ENCODE measurements at regions not wholly inside any gene's neighbourhood (a gene's known extent, or its start where the extent isn't known, plus 50 kb on each side); places are given as distances from the start of the nearest gene placed in this dataset.
"Not testable (repeated sequence)": the region's sequence is repeated elsewhere in the genome, so short reads cannot be mapped to it uniquely, and the experiment has no call there.

GRCh38 chr7:142436601-142437000 lies 178.7 kb upstream of the PRSS58 start (continued):
- TF ChIP-seq ETS1 (IDR thresholded peaks at IDR 0.05) (no peak), JUNB (IDR thresholded peaks at IDR 0.05; ENCODE audit: unreplicated experiment) (no peak), NANOG (IDR thresholded peaks at IDR 0.05; ENCODE audit: borderline replicate concordance) (no peak)

- H3K4me3 Mint-ChIP-seq, H3K9me3 Mint-ChIP-seq: not testable (repeated sequence)
Observed at GRCh38 chr7:142435606-142436005, 177.7 kb upstream of the PRSS58 start.

GRCh38 chr7:142434666-142435167 lies 176.9 kb upstream of the PRSS58 start:
- no peak overlapping the region for H2AFZ ChIP-seq
- no peak for ATAC-seq
- no peak overlapping the region for H3K4me2 ChIP-seq
- H3K4me1 Mint-ChIP-seq: peaks cover 6% of the 10 kb centered on the region
- H3K27ac Mint-ChIP-seq: no peak overlapping the region
- H3K4me3 ChIP-seq: no peak overlapping the region
- peaks cover 6% of the 10 kb centered on the region for H3K27me3 Mint-ChIP-seq (ENCODE audit: insufficient read depth, low read depth, poor library complexity)
- no peaks in the 10 kb centered on the region for H3K4me1 ChIP-seq (ENCODE audit: insufficient read depth)
- H3K4me3 Mint-ChIP-seq: no peak overlapping the region
- H4K20me1 ChIP-seq (replicated peaks; ENCODE audit: insufficient read depth): no peaks in the 10 kb centered on the region
- no peaks in the 10 kb centered on the region for H3K9me3 Mint-ChIP-seq
- H3F3A ChIP-seq (replicated peaks; ENCODE audit: low read depth): no peaks in the 10 kb centered on the region
- no peaks in the 10 kb centered on the region for H3K36me3 ChIP-seq (ENCODE audit: insufficient read depth)
- no peak overlapping the region for H3K27ac ChIP-seq (ENCODE audit: low read depth)
- H3K36me3 Mint-ChIP-seq (ENCODE audit: low read depth): no peaks in the 10 kb centered on the region
- no peaks in the 10 kb centered on the region for H3K79me2 ChIP-seq (replicated peaks; ENCODE audit: insufficient read depth)
- H3K9me2 ChIP-seq (ENCODE audit: insufficient read depth): no peaks in the 10 kb centered on the region
- H3K27me3 ChIP-seq (ENCODE audit: insufficient read depth): no peaks in the 10 kb centered on the region
- no peak for DNase-seq (ENCODE audit: low spot score)
- no peak for TF ChIP-seq STAT1 (IDR thresholded peaks at IDR 0.05; ENCODE audit: unreplicated experiment)
- TF ChIP-seq REST (IDR thresholded peaks at IDR 0.05; ENCODE audit: unreplicated experiment): no peak
- no peak for TF ChIP-seq NANOG (IDR thresholded peaks at IDR 0.05; ENCODE audit: borderline replicate concordance)
- no peak for TF ChIP-seq EZH2 (IDR thresholded peaks at IDR 0.05; ENCODE audit: low read depth, unreplicated experiment)
- no peak for TF ChIP-seq POLR2AphosphoS5 (IDR thresholded peaks at IDR 0.05; ENCODE audit: low read depth)
- no peak for TF ChIP-seq JUNB (IDR thresholded peaks at IDR 0.05; ENCODE audit: unreplicated experiment)
- TF ChIP-seq ZNF331 (CRISPR knock-in tag; IDR thresholded peaks at IDR 0.05; ENCODE audit: low read depth): no peak
- no peak for TF ChIP-seq ETS1 (IDR thresholded peaks at IDR 0.05)
- TF ChIP-seq CREB1 (CRISPR knock-in tag; IDR thresholded peaks at IDR 0.05; ENCODE audit: low read depth): no peak
- no peak for TF ChIP-seq CTCF (conservative IDR thresholded peaks at IDR 0.05; ENCODE audit: low read depth in 2 of 2)
- no peak for TF ChIP-seq EZH2phosphoT487 (IDR thresholded peaks at IDR 0.05; ENCODE audit: unreplicated experiment)
- no peak for TF ChIP-seq ZNF114 (CRISPR knock-in tag; IDR thresholded peaks at IDR 0.05)

More at GRCh38 chr7:142435606-142436005, 177.7 kb upstream of the PRSS58 start:
- not testable (repeated sequence) for H3K9me2 ChIP-seq (ENCODE audit: insufficient read depth); H3K4me1 Mint-ChIP-seq; H3K27me3 ChIP-seq (ENCODE audit: insufficient read depth); H3K36me3 ChIP-seq (ENCODE audit: insufficient read depth); H3K27ac ChIP-seq (ENCODE audit: low read depth); H3K36me3 Mint-ChIP-seq (ENCODE audit: low read depth); H3K79me2 ChIP-seq (replicated peaks; ENCODE audit: insufficient read depth); DNase-seq (ENCODE audit: low spot score); H3K27me3 Mint-ChIP-seq (ENCODE audit: insufficient read depth, low read depth, poor library complexity); H3K4me1 ChIP-seq (ENCODE audit: insufficient read depth); ATAC-seq; H3K4me2 ChIP-seq; H4K20me1 ChIP-seq (replicated peaks; ENCODE audit: insufficient read depth); H3F3A ChIP-seq (replicated peaks; ENCODE audit: low read depth); H3K27ac Mint-ChIP-seq; H2AFZ ChIP-seq; H3K4me3 ChIP-seq

All from GM23338 (cell line).